HepG2 (cell line): ENCODE measurements at regions not wholly inside any gene's neighbourhood (a gene's known extent, or its start where the extent isn't known, plus 50 kb on each side); places are given as distances from the start of the nearest gene placed in this dataset.

Experiments
- ARID4A ChIP-seq: sonication (generic); formaldehyde crosslinking; IDR thresholded peaks from 2 replicates; pipeline ENCODE4 v1.5.0; 2020; ENCODE audit warnings: mild to moderate bottlenecking, missing genetic modification reagents, borderline replicate concordance
- FOXC1 ChIP-seq: sonication (generic); formaldehyde crosslinking; IDR thresholded peaks from 2 replicates; pipeline ENCODE4 v1.8.0; 2022; ENCODE audit warnings: mild to moderate bottlenecking, missing genetic modification reagents, borderline replicate concordance
- KAT8 ChIP-seq: IDR thresholded peaks from 2 replicates; pipeline ENCODE4 v1.6.1; 2016; ENCODE audit warnings: missing genetic modification reagents, missing compliant biosample characterization
- MAFG ChIP-seq: sonication (generic); formaldehyde crosslinking; IDR thresholded peaks from 2 replicates; pipeline ENCODE4 v1.5.1; 2020; ENCODE audit warnings: mild to moderate bottlenecking, missing genetic modification reagents
- SIN3A ChIP-seq: IDR thresholded peaks from 2 replicates; pipeline ENCODE4 v1.6.1; 2011; ENCODE audit warnings: low read depth, mild to moderate bottlenecking, control low read depth, low read length, borderline replicate concordance
- SMARCC2 ChIP-seq: fragments of 450-650 bp; IDR thresholded peaks from 2 replicates; pipeline ENCODE4 v1.6.1; 2017; ENCODE audit warnings: antibody characterized with exemption, mild to moderate bottlenecking
- ZBTB34 ChIP-seq: sonication (generic); formaldehyde crosslinking; IDR thresholded peaks from 2 replicates; pipeline ENCODE4 v1.8.0; 2022; ENCODE audit warnings: mild to moderate bottlenecking, missing genetic modification reagents
- ZNF318 ChIP-seq: sonication (generic); formaldehyde crosslinking; IDR thresholded peaks from 2 replicates; pipeline ENCODE4 v1.4.0; 2020; ENCODE audit warnings: mild to moderate bottlenecking, missing genetic modification reagents
- ZSCAN22 ChIP-seq: sonication (generic); formaldehyde crosslinking; IDR thresholded peaks from 2 replicates; pipeline ENCODE4 v1.4.0; 2020; ENCODE audit warnings: mild to moderate bottlenecking, missing genetic modification reagents
- ZSCAN9 ChIP-seq: IDR thresholded peaks from 2 replicates; pipeline ENCODE4 v1.6.1; 2016; ENCODE audit warnings: borderline replicate concordance

- TF ChIP-seq ZBTB34 (CRISPR knock-in tag) (no peak), ZSCAN9 (CRISPR knock-in tag) (no peak), KAT8 (CRISPR knock-in tag) (no peak), MAFG (CRISPR knock-in tag) (no peak), FOXC1 (CRISPR knock-in tag) (no peak), SIN3A (no peak), SMARCC2 (no peak), ZNF318 (CRISPR knock-in tag) (no peak), ZSCAN22 (CRISPR knock-in tag) (no peak), ARID4A (no peak)
These were observed 341.3 kb upstream of the DPPA4 start (continued) for GRCh38 chr3:109678600-109678999.
